ENCODE measurements at regions not wholly inside any gene's neighbourhood (a gene's known extent, or its start where the extent isn't known, plus 50 kb on each side); places are given as distances from the start of the nearest gene placed in this dataset.

DNA sequence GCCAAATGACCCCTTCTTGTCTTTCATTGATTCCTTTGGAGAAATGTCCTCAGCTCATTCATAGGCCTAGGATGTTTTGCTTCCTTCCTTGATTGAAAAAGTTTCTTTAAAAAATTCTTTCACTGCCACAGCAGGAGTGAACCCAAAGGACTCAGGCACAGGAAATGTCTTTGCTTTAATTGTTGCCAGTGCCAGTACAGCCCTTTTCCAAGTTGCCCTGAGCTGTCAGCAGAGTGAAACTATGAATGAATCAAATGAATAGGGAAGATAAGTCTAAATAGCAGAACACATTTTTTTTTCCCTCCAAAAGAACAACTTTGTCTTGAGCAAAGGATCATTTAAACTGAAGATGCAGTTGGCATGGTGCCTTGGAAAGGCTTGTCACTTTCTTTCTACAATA lies 63.8 kb upstream of the SLC4A4 start:
- no peak overlapping the region for H3K4me3 ChIP-seq (ENCODE audit: low read depth, low read length)
- no peak for DNase-seq (ENCODE audit: low read depth)
- TF ChIP-seq, protein P1, sequence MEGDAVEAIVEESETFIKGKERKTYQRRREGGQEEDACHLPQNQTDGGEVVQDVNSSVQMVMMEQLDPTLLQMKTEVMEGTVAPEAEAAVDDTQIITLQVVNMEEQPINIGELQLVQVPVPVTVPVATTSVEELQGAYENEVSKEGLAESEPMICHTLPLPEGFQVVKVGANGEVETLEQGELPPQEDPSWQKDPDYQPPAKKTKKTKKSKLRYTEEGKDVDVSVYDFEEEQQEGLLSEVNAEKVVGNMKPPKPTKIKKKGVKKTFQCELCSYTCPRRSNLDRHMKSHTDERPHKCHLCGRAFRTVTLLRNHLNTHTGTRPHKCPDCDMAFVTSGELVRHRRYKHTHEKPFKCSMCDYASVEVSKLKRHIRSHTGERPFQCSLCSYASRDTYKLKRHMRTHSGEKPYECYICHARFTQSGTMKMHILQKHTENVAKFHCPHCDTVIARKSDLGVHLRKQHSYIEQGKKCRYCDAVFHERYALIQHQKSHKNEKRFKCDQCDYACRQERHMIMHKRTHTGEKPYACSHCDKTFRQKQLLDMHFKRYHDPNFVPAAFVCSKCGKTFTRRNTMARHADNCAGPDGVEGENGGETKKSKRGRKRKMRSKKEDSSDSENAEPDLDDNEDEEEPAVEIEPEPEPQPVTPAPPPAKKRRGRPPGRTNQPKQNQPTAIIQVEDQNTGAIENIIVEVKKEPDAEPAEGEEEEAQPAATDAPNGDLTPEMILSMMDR (IDR thresholded peaks at IDR 0.05; ENCODE audit: insufficient read depth, low read depth, low read length, missing control alignments): no peak

GRCh38 chr4:71275570-71275969 lies 63.2 kb upstream of the SLC4A4 start:
- TF ChIP-seq, protein P1 (IDR thresholded peaks at IDR 0.05; ENCODE audit: insufficient read depth, low read depth, low read length, missing control alignments): no peak
- H3K4me3 ChIP-seq (ENCODE audit: low read depth, low read length): no peak overlapping the region
- DNase-seq (ENCODE audit: low read depth): no peak

DNA sequence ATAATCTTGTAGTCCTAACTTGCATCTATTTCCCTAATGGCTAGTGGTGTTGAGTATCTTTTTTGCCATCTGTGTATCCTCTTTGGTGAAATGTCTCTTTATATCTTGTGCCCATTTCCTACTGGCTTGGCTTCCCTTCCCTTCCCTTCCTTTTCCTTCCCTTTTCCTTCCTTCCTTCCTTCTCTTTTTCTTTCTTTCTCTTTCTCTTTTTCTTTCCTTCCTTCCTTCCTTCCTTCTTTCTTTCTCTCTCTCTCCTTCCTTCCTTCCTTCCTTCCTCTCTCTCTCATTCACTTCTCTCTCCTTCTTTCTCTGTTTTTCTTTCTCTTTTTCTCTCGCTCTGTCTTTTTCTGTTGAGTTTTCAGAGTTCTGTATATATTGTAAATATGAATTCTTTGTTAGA lies 61.5 kb upstream of the SLC4A4 start:
- TF ChIP-seq, protein P1 (IDR thresholded peaks at IDR 0.05; ENCODE audit: insufficient read depth, low read depth, low read length, missing control alignments): no peak
- no peak for DNase-seq (ENCODE audit: low read depth)
- H3K4me3 ChIP-seq (ENCODE audit: low read depth, low read length): no peak overlapping the region

- no peak overlapping the region for H3K4me3 ChIP-seq (ENCODE audit: low read depth, low read length)
- no peak for DNase-seq (ENCODE audit: low read depth)
- TF ChIP-seq, protein P1 (IDR thresholded peaks at IDR 0.05; ENCODE audit: insufficient read depth, low read depth, low read length, missing control alignments): no peak
These were observed 55.1 kb upstream of the SLC4A4 start for GRCh38 chr4:71283642-71284257.

- TF ChIP-seq, protein P1 (IDR thresholded peaks at IDR 0.05; ENCODE audit: insufficient read depth, low read depth, low read length, missing control alignments): no peak
- DNase-seq (ENCODE audit: low read depth): no peak
- no peak overlapping the region for H3K4me3 ChIP-seq (ENCODE audit: low read depth, low read length)
These were observed 51.5 kb upstream of the SLC4A4 start for GRCh38 chr4:71287305-71287704.

GRCh38 chr4:71288875-71289274 lies 49.9 kb upstream of the SLC4A4 start:
- no peak for DNase-seq (ENCODE audit: low read depth)
- TF ChIP-seq, protein P1 (IDR thresholded peaks at IDR 0.05; ENCODE audit: insufficient read depth, low read depth, low read length, missing control alignments): no peak
- no peak overlapping the region for H3K4me3 ChIP-seq (ENCODE audit: low read depth, low read length)
